Heart right ventricle (tissue), 16 donors: ENCODE measurements at regions not wholly inside any gene's neighbourhood (a gene's known extent, or its start where the extent isn't known, plus 50 kb on each side); places are given as distances from the start of the nearest gene placed in this dataset.

ENCODE experiments used
- ATAC-seq, 8 donors: fragments of 200-7000 bp; cut with Tn5 transposase; one replicate each; pipeline ENCODE4 v1.9.1; 2020; ENCODE audit warnings: mild to moderate bottlenecking in 8 of 8, moderate library complexity in 8 of 8, moderate number of reproducible peaks in 1 of 8
- DNase-seq, 2 donors: peaks; one replicate each; pipeline ENCODE4 v3.0.0-alpha.2; 2020
- H3K27ac ChIP-seq, 10 donors: fragments of 200-600 bp; sonication (generic) in 2 of 10; one replicate each; pipeline versions ENCODE4 v1.5.0 to v1.8.0; 2020 to 2022; ENCODE audit warnings: mild to moderate bottlenecking in 3 of 10
- H3K27me3 ChIP-seq, 7 donors: fragments of 200-600 bp; one replicate each; pipeline ENCODE4 v1.8.0; 2021 to 2022; ENCODE audit warnings: mild to moderate bottlenecking in 2 of 7
- H3K36me3 ChIP-seq, 9 donors: fragments of 200-600 bp; sonication (generic) in 1 of 9; one replicate each; pipeline versions ENCODE4 v1.5.0 to v1.8.0; 2020 to 2022; ENCODE audit warnings: mild to moderate bottlenecking in 2 of 9
- H3K4me1 ChIP-seq, 9 donors: fragments of 200-600 bp; sonication (generic) in 1 of 9; one replicate each; pipeline versions ENCODE4 v1.5.0 to v1.8.0; 2020 to 2022; ENCODE audit warnings: mild to moderate bottlenecking in 4 of 9
- H3K4me3 ChIP-seq, 10 donors: fragments of 200-600 bp; sonication (generic) in 2 of 10; one replicate each; pipeline versions ENCODE4 v1.5.0 to v1.8.0; 2020 to 2022; ENCODE audit warnings: mild to moderate bottlenecking in 7 of 10, moderate library complexity in 2 of 10
- H3K9me3 ChIP-seq, 11 donors: fragments of 200-600 bp in 10 of 11; sonication (generic) in 2 of 11; one replicate each; pipeline versions ENCODE4 v1.5.0 to v1.8.0; 2013 to 2022; ENCODE audit warnings: mild to moderate bottlenecking in 2 of 11, control low read depth in 1 of 11, moderate library complexity in 1 of 11
- CTCF ChIP-seq, 9 donors: fragments of 200-600 bp; sonication (generic) in 2 of 9; IDR thresholded peaks; one replicate each; pipeline versions ENCODE4 v1.5.0 to v1.8.0; 2021 to 2022; ENCODE audit warnings: antibody characterized with exemption in 9 of 9, mild to moderate bottlenecking in 5 of 9, moderate library complexity in 1 of 9
- WGBS, 2 donors: extraction: QIAGEN DNeasy Blood & Tissue Kit; methylation state at CpG; one replicate each; pipeline ENCODE4 v1.1.7; 2013; ENCODE audit warnings: inconsistent platforms in 1 of 2; 5-methylcytosine and 5-hydroxymethylcytosine counted together
- intact Hi-C, 10 donors: fragments of 100-400 bp; cut with DNase I; formaldehyde crosslinking; loops; one replicate each; pipeline versions ENCODE4 v1.11.1 to v1.14.2; 2022
- donor health status: Arrhythmogenic right ventricular cardiomyopathy.
- donor health status: ischemic (EF 13 %, LVEDD 7.1; RV severe dilation, severe dysfunction).
- donor health status: healthy with polysubstance abuse.
- donor health status: DM: no; HTN: yes; CAD: no.
- donor health status: DM: no; HTN: no; CAD: no.
- donor health status: ischemic (EF 25% LVEDD 6.9; RV normal size, moderate dysfunction).
- donor health status: ischemic (EF 25% LVEDD 5.7; RV mildly dilated, moderate dysfunction).
- donor health status: healthy.
- donor health status: DM: yes; HTN: yes; CAD: no.
- donor health status: Ischemic cardiomyopathy.
- donor health status: ischemic (EF 35%, LVEDD 5.7; RV mildly dilated, moderate dysfunction).
- donor health status: nonischemic (EF 11% LVEDD 7.7; RV severe dilation, severe dysfunction).
- donor health status: DM: yes; HTN: yes; CAD: no.
- donor health status: PGD.
- donor health status: ischemic (EF 29% LVEDD 5.4; RV normal size, mild dysfunction).
- donor health status: nonischemic (EF 23%, LVEDD 6.1; RV moderate dilation, normal function).

- DNase-seq (no peak), ATAC-seq (peak in 4 of 8 donors; percentile 13 to 41 (median 19))
- intact Hi-C loops, result loop anchor here in 6 of 10 donors (5.0 to 10.0 kb wide), 8 partner anchors 67 to 273 kb away; partner anchors contain the start of genes GUCY1A1 (in 2 of the 6) and GUCY1B1 (in 1 of the 6)
- peak overlapping the region in 6 of 10 donors; percentile 10 to 85 (median 70) for H3K27ac ChIP-seq
- H3K27me3 ChIP-seq, result no peaks in the 10 kb centered on the region
- peaks cover 0 to 63% (median 31%) of the 10 kb centered on the region in 9 donors for H3K4me1 ChIP-seq
- H3K4me3 ChIP-seq, result no peak overlapping the region
- H3K36me3 ChIP-seq, result no peaks in the 10 kb centered on the region
- no peaks in the 10 kb centered on the region for H3K9me3 ChIP-seq
- no peak for TF ChIP-seq CTCF (IDR thresholded peaks at IDR 0.05)
- 89 to 90% methylated on average over 2 of the region's 2 CpGs for WGBS, 2 donors
Measured at GRCh38 chr4:155514628-155515027, 137.9 kb upstream of the MAP9 start.

- no peak for TF ChIP-seq CTCF (IDR thresholded peaks at IDR 0.05)
- ATAC-seq (peak; percentile 52 to 81 (median 76)), DNase-seq (peak in 1 of 2 donors; percentile 82)
- no peaks in the 10 kb centered on the region for H3K9me3 ChIP-seq
- H3K4me1 ChIP-seq, result peaks cover 0 to 74% (median 39%) of the 10 kb centered on the region in 9 donors
- no peak overlapping the region for H3K4me3 ChIP-seq
- WGBS, 2 donors, result 44 to 53% methylated on average over 5 of the region's 5 CpGs
- intact Hi-C loops, result loop anchor here in 6 of 10 donors (5.0 to 10.0 kb wide), 8 partner anchors 66 to 274 kb away; partner anchors contain the start of genes GUCY1A1 (in 2 of the 6) and GUCY1B1 (in 1 of the 6)
- H3K27me3 ChIP-seq, result no peaks in the 10 kb centered on the region
- no peaks in the 10 kb centered on the region for H3K36me3 ChIP-seq
- H3K27ac ChIP-seq, result peak overlapping the region in 9 of 10 donors; percentile 28 to 85 (median 68)
Measured at GRCh38 chr4:155512817-155513216, 136.1 kb upstream of the MAP9 start.

- TF ChIP-seq CTCF (IDR thresholded peaks at IDR 0.05), result no peak
- Histone ChIP-seq H3K27me3 (no peaks in the 10 kb centered on the region), H3K4me3 (no peak overlapping the region), H3K9me3 (no peaks in the 10 kb centered on the region), H3K36me3 (no peaks in the 10 kb centered on the region), H3K4me1 (peaks cover 0 to 80% (median 39%) of the 10 kb centered on the region in 9 donors), H3K27ac (peak overlapping the region in 9 of 10 donors; percentile 20 to 85 (median 68))
- peak in 5 of 8 donors; percentile 41 to 83 (median 70) for ATAC-seq
- no peak for DNase-seq
- 98 to 100% methylated on average over 1 of the region's 1 CpG for WGBS, 2 donors
- intact Hi-C loops, result loop anchor here in 6 of 10 donors (5.0 to 10.0 kb wide), 8 partner anchors 65 to 275 kb away; partner anchors contain the start of genes GUCY1A1 (in 2 of the 6) and GUCY1B1 (in 1 of the 6)
Measured at GRCh38 chr4:155512046-155512445, 135.3 kb upstream of the MAP9 start.

GRCh38 chr4:155510771-155511170 lies 134.0 kb upstream of the MAP9 start:
- ATAC-seq (no peak), DNase-seq (no peak)
- no peaks in the 10 kb centered on the region for H3K27me3 ChIP-seq
- intact Hi-C loops, result loop anchor here in 6 of 10 donors (5.0 to 10.0 kb wide), 8 partner anchors 63 to 277 kb away; partner anchors contain the start of genes GUCY1A1 (in 2 of the 6) and GUCY1B1 (in 1 of the 6)
- TF ChIP-seq CTCF (IDR thresholded peaks at IDR 0.05), result no peak
- H3K36me3 ChIP-seq, result no peaks in the 10 kb centered on the region
- H3K4me3 ChIP-seq, result no peak overlapping the region
- WGBS, 2 donors, result 27 to 58% methylated on average over 2 of the region's 2 CpGs
- H3K9me3 ChIP-seq, result no peaks in the 10 kb centered on the region
- peak overlapping the region in 8 of 10 donors; percentile 2 to 85 (median 66) for H3K27ac ChIP-seq
- peaks cover 0 to 91% (median 47%) of the 10 kb centered on the region in 9 donors for H3K4me1 ChIP-seq
